ENCODE measurements at regions not wholly inside any gene's neighbourhood (a gene's known extent, or its start where the extent isn't known, plus 50 kb on each side); places are given as distances from the start of the nearest gene placed in this dataset.

DNA sequence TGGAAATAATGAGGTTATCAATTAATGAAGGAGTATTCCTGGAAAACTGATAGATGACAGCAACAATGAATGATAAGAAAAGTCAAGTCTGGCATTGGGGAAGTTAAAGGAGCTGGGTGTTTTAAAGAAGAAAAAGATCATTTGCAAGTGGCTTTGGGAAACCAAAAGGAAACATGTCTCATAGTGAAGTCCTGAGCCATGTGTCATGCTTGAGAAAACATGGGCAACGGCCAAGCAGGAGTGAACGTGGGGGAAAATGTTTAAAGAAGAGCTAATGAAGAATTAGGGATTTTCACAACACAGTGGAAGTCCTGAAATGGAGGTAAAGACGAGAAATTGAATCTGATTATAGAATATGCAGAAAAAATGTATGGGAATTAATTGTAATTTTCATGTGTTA is 1383.2 kb upstream of the CELF2 start:
- no peak for TF ChIP-seq YY1 (IDR thresholded peaks at IDR 0.05; ENCODE audit: low read depth)
- TF ChIP-seq EP300 (IDR thresholded peaks at IDR 0.05; ENCODE audit: borderline replicate concordance): no peak
- no peak for TF ChIP-seq USF1 (IDR thresholded peaks at IDR 0.05)
- no peak for TF ChIP-seq CREB1 (IDR thresholded peaks at IDR 0.05; ENCODE audit: low read depth)
- TF ChIP-seq MAX (IDR thresholded peaks at IDR 0.05): no peak
- no peak for TF ChIP-seq FOXM1 (IDR thresholded peaks at IDR 0.05; ENCODE audit: borderline replicate concordance, low read depth)
- no peak for TF ChIP-seq ZBTB7A (IDR thresholded peaks at IDR 0.05; ENCODE audit: low read depth)
- no peak for TF ChIP-seq TAF1 (IDR thresholded peaks at IDR 0.05; ENCODE audit: low read depth)
- TF ChIP-seq NFIC (IDR thresholded peaks at IDR 0.05): no peak
- no peak for TF ChIP-seq TCF12 (IDR thresholded peaks at IDR 0.05; ENCODE audit: low read depth)
- no peak for TF ChIP-seq CEBPB (IDR thresholded peaks at IDR 0.05)
- TF ChIP-seq REST (IDR thresholded peaks at IDR 0.05; ENCODE audit: low read depth): no peak
- no peak for TF ChIP-seq TEAD4 (IDR thresholded peaks at IDR 0.05)
- TF ChIP-seq RAD21 (IDR thresholded peaks at IDR 0.05; ENCODE audit: low read depth): no peak
- TF ChIP-seq EGR1 (IDR thresholded peaks at IDR 0.05): no peak

DNA sequence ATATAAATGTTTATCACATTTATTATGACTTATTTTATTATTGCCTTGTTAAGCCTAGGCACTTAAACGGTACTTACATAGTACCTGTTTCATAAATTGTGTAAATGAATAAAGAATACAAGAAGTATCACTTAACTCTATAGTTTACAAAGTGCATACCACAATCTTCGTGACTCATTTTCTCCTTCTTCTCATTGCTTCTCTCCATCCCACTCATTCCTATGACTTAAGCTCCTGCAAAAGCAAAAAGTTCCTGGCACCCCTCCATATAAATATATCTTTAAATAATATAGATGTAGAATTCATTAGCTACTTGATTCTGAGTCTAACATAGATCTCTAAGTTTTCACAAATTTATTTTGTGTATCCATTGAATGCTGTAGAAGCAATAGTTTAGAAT is 1382.0 kb upstream of the CELF2 start:
- TF ChIP-seq TAF1 (IDR thresholded peaks at IDR 0.05; ENCODE audit: low read depth): no peak

GRCh38 chr10:9636216-9636615 is 1381.5 kb upstream of the CELF2 start:
- no peak for TF ChIP-seq EP300 (IDR thresholded peaks at IDR 0.05; ENCODE audit: borderline replicate concordance)
- TF ChIP-seq USF1 (IDR thresholded peaks at IDR 0.05): no peak
- no peak for TF ChIP-seq RAD21 (IDR thresholded peaks at IDR 0.05; ENCODE audit: low read depth)
- no peak for TF ChIP-seq TEAD4 (IDR thresholded peaks at IDR 0.05)

DNA sequence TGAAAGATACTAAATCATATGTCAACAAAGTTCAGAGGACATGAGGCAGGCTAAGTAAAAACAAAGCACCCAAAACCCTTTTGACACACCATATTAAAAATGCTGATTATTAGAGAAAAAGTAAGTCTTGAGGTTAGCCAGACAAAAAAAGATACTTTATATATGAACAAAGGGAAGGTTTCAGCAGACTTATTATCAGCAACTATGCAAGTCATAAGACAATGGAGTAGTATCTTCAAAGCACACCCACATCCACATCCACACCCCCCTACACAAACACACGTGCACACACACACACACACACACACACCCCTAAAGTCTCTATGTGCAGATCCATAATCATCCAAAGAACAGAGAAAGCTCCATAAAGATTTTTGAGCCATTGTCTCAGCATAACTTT is 1373.9 kb upstream of the CELF2 start:
- TF ChIP-seq USF1 (IDR thresholded peaks at IDR 0.05) (no peak), RAD21 (IDR thresholded peaks at IDR 0.05; ENCODE audit: low read depth) (no peak), CREB1 (IDR thresholded peaks at IDR 0.05; ENCODE audit: low read depth) (no peak), REST (IDR thresholded peaks at IDR 0.05; ENCODE audit: low read depth) (no peak), NFIC (IDR thresholded peaks at IDR 0.05) (no peak), TCF12 (IDR thresholded peaks at IDR 0.05; ENCODE audit: low read depth) (no peak), ZBTB7A (IDR thresholded peaks at IDR 0.05; ENCODE audit: low read depth) (no peak), MAX (IDR thresholded peaks at IDR 0.05) (no peak), EP300 (IDR thresholded peaks at IDR 0.05; ENCODE audit: borderline replicate concordance) (no peak), TAF1 (IDR thresholded peaks at IDR 0.05; ENCODE audit: low read depth) (no peak), EGR1 (IDR thresholded peaks at IDR 0.05) (no peak), YY1 (IDR thresholded peaks at IDR 0.05; ENCODE audit: low read depth) (no peak)

GRCh38 chr10:9645404-9645803 is 1372.3 kb upstream of the CELF2 start:
- TF ChIP-seq ZBTB7A (IDR thresholded peaks at IDR 0.05; ENCODE audit: low read depth) (no peak), CEBPB (IDR thresholded peaks at IDR 0.05) (no peak), RAD21 (IDR thresholded peaks at IDR 0.05; ENCODE audit: low read depth) (no peak), YY1 (IDR thresholded peaks at IDR 0.05; ENCODE audit: low read depth) (no peak), FOXM1 (IDR thresholded peaks at IDR 0.05; ENCODE audit: borderline replicate concordance, low read depth) (no peak), NFIC (IDR thresholded peaks at IDR 0.05) (no peak), CREB1 (IDR thresholded peaks at IDR 0.05; ENCODE audit: low read depth) (no peak), TAF1 (IDR thresholded peaks at IDR 0.05; ENCODE audit: low read depth) (no peak), REST (IDR thresholded peaks at IDR 0.05; ENCODE audit: low read depth) (no peak), TCF12 (IDR thresholded peaks at IDR 0.05; ENCODE audit: low read depth) (no peak), USF1 (IDR thresholded peaks at IDR 0.05) (no peak), MAX (IDR thresholded peaks at IDR 0.05) (no peak), TEAD4 (IDR thresholded peaks at IDR 0.05) (no peak), EP300 (IDR thresholded peaks at IDR 0.05; ENCODE audit: borderline replicate concordance) (no peak), EGR1 (IDR thresholded peaks at IDR 0.05) (no peak)
